ENCODE measurements at regions not wholly inside any gene's neighbourhood (a gene's known extent, or its start where the extent isn't known, plus 50 kb on each side); places are given as distances from the start of the nearest gene placed in this dataset.

GRCh38 chr5:17897776-17898175, 263.5 kb downstream of the TAF11L14 start:
- FAIRE-seq: no peak
- Histone ChIP-seq H2BK20ac (ENCODE audit: low read length) (no peak overlapping the region), H2BK5ac (ENCODE audit: low read depth, low read length) (no peak overlapping the region), H4K8ac (ENCODE audit: extremely low read depth, insufficient read depth, low read length) (no peak overlapping the region), H3K9me3 (ENCODE audit: insufficient read depth in 2 of 2, low read depth in 1 of 2, low read length in 1 of 2) (no peaks in the 10 kb centered on the region), H3K23me2 (ENCODE audit: low read depth, low read length) (no peaks in the 10 kb centered on the region), H2AK5ac (ENCODE audit: low read depth, low read length) (no peak overlapping the region), H3K18ac (ENCODE audit: extremely low read depth, low read length) (no peak overlapping the region), H3K79me1 (ENCODE audit: low read depth, low read length) (no peaks in the 10 kb centered on the region), H3K56ac (replicated peaks; ENCODE audit: insufficient read length, low read depth, low read length) (no peak overlapping the region), H4K5ac (ENCODE audit: insufficient read length, low read depth, low read length) (no peak overlapping the region), H2BK120ac (replicated peaks; ENCODE audit: low read depth, low read length) (no peak overlapping the region), H3K23ac (ENCODE audit: insufficient read length) (no peak overlapping the region), H2BK12ac (ENCODE audit: low read depth, low read length) (no peak overlapping the region), H3K36me3 (ENCODE audit: control insufficient read depth in 2 of 4, insufficient read depth in 4 of 4, low read length in 3 of 4) (no peaks in the 10 kb centered on the region), H3K9ac (replicated peaks in 1 of 4; ENCODE audit: extremely low read depth in 1 of 4, low read depth in 3 of 4, low read length in 3 of 4) (no peak overlapping the region), H3K4me1 (replicated peaks in 1 of 4; ENCODE audit: control insufficient read depth in 3 of 4, insufficient read depth in 4 of 4, low read length in 3 of 4) (no peaks in the 10 kb centered on the region), H3K79me2 (ENCODE audit: control insufficient read depth in 1 of 2, insufficient read depth in 2 of 2, low read length in 2 of 2) (no peaks in the 10 kb centered on the region), H4K20me1 (replicated peaks in 1 of 2; ENCODE audit: control insufficient read depth in 1 of 2, insufficient read depth in 2 of 2, low read length in 2 of 2) (no peaks in the 10 kb centered on the region), H3K14ac (ENCODE audit: insufficient read length) (no peak overlapping the region), H3K4ac (replicated peaks; ENCODE audit: insufficient read length, low read depth, low read length) (no peak overlapping the region), H3K4me3 (ENCODE audit: extremely low read depth in 1 of 4, insufficient read depth in 2 of 4, low read depth in 3 of 4, low read length in 4 of 4) (no peak overlapping the region), H3K27me3 (replicated peaks in 1 of 4; ENCODE audit: control insufficient read depth in 3 of 4, extremely low read depth in 1 of 4, insufficient read depth in 3 of 4, low read length in 3 of 4) (peaks cover 0 to 1% (median 0%) of the 10 kb centered on the region in 4 experiments; a peak in 1 of 7 replicates), H4K91ac (replicated peaks; ENCODE audit: insufficient read length, low read length) (no peak overlapping the region), H2BK15ac (ENCODE audit: low read length) (no peak overlapping the region), H3K4me2 (ENCODE audit: insufficient read depth in 1 of 2, low read depth in 2 of 2, low read length in 2 of 2) (no peak overlapping the region), H2AFZ (ENCODE audit: low read length) (no peak overlapping the region), H3K27ac (ENCODE audit: low read depth, low read length) (no peak overlapping the region)
- WGBS, 2 experiments (ENCODE audit: extremely low coverage in 1 of 2, insufficient coverage in 1 of 2, insufficient read length in 1 of 2, insufficient replicate concordance in 2 of 2, low coverage in 1 of 2, low lambda C conversion rate in 2 of 2, missing lambda C conversion rate in 1 of 2): 90% methylated on average over 4 of the region's 4 CpGs; no CpG with 5 or more reads in 1 of the 2 experiments
- no peak for TF ChIP-seq CHD2 (IDR thresholded peaks at IDR 0.05; ENCODE audit: low read length)
- no peak for TF ChIP-seq HDAC2 (IDR thresholded peaks at IDR 0.05; ENCODE audit: borderline replicate concordance in 1 of 2, low read depth in 2 of 2, low read length in 2 of 2)
- TF ChIP-seq MAX (IDR thresholded peaks at IDR 0.05): no peak
- TF ChIP-seq ATF2 (IDR thresholded peaks at IDR 0.05; ENCODE audit: low read length): no peak
- TF ChIP-seq TAF1 (IDR thresholded peaks at IDR 0.05; ENCODE audit: low read depth, low read length): no peak
- POLR2A ChIA-PET (ENCODE audit: partially characterized antibody): no interaction called here
- DNase-seq (ENCODE audit: low read depth in 1 of 2, low spot score in 2 of 2): no peak
- CTCF ChIA-PET (ENCODE audit: partially characterized antibody): interaction anchor here (0.7 kb wide), 1 partner anchor 356 kb away, joined by 4 read pairs; no protein-coding TSS in a partner anchor

All from H1 (cell line).